HL-60 (cell line): ENCODE measurements at regions not wholly inside any gene's neighbourhood (a gene's known extent, or its start where the extent isn't known, plus 50 kb on each side); places are given as distances from the start of the nearest gene placed in this dataset.

ENCODE experiments used
- DNase-seq, 2 experiments: peaks; one replicate each; pipeline ENCODE4 v3.0.0-alpha.2; 2010 to 2020; ENCODE audit warnings: low read depth in 1 of 2, low spot score in 1 of 2
- H3K27ac ChIP-seq: fragments of 250-450 bp; sonication (Bioruptor Pico); replicated peaks from 2 replicates; pipeline ENCODE4 v1.5.1; 2020; ENCODE audit warnings: mild to moderate bottlenecking, moderate library complexity
- H3K27me3 ChIP-seq: fragments of 250-450 bp; sonication (Bioruptor Pico); 2 replicates; pipeline ENCODE4 v1.5.1; 2021; ENCODE audit warnings: mild to moderate bottlenecking, moderate library complexity; ENCODE audit not compliant: insufficient read depth, poor library complexity, severe bottlenecking
- H3K4me3 ChIP-seq: replicated peaks from 2 replicates; pipeline ENCODE4 v1.5.1; 2011; ENCODE audit warnings: mild to moderate bottlenecking, control low read depth, low read length; ENCODE audit not compliant: insufficient read depth
- GABPA ChIP-seq: IDR thresholded peaks from 2 replicates; pipeline ENCODE4 v1.6.1; 2012; ENCODE audit warnings: low read depth
- POLR2AphosphoS5 ChIP-seq: IDR thresholded peaks from 2 replicates; pipeline ENCODE4 v1.6.1; 2012; ENCODE audit warnings: low read depth
- SPI1 ChIP-seq: IDR thresholded peaks from 2 replicates; pipeline ENCODE4 v1.6.1; 2012; ENCODE audit warnings: low read depth, mild to moderate bottlenecking, borderline replicate concordance
- TF ChIP-seq, protein P1 (sequence below): IDR thresholded peaks from 2 replicates; pipeline ENCODE4 v1.6.1; 2012; ENCODE audit warnings: low read depth; ENCODE audit not compliant: insufficient replicate concordance
- TF ChIP-seq, protein P2 (sequence below): IDR thresholded peaks from one replicate; pipeline ENCODE4 v1.5.1; 2011; ENCODE audit warnings: low read length, control low read depth, inconsistent platforms; ENCODE audit not compliant: insufficient read depth

DNA sequence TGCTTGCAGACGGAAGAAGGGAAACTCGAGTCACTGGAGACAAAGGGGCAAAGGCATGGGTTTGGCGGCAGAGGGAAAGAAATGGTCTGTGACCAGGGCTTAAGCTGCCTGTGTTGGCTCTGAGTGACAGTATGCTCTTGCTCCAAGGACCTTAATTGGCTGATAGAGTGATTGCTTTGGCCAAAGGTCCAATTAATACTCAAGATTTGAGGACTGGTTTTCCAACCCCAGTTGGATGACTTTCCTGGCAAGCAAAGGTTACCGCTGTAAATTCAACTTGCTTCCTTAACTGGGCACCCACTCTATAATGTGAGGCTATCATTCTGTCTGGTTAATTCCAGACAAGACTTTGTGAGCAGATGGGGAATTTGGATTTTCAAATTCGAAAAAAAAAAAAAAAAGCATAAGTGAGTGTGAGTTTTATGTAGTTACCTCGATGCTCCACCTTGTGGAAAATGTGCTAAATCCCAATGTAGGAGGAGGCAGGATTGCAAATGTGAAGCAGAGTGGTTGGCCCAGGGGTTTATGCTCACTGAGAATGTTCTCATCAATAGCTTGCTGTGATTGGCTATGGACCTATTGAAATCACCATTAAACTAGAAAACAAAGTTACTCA is 150.7 kb upstream of the GMDS start:
- H3K27ac ChIP-seq: no peak overlapping the region
- no peak for DNase-seq
- TF ChIP-seq POLR2AphosphoS5 (no peak), GABPA (no peak), SPI1 (no peak)
- TF ChIP-seq, protein P1, sequence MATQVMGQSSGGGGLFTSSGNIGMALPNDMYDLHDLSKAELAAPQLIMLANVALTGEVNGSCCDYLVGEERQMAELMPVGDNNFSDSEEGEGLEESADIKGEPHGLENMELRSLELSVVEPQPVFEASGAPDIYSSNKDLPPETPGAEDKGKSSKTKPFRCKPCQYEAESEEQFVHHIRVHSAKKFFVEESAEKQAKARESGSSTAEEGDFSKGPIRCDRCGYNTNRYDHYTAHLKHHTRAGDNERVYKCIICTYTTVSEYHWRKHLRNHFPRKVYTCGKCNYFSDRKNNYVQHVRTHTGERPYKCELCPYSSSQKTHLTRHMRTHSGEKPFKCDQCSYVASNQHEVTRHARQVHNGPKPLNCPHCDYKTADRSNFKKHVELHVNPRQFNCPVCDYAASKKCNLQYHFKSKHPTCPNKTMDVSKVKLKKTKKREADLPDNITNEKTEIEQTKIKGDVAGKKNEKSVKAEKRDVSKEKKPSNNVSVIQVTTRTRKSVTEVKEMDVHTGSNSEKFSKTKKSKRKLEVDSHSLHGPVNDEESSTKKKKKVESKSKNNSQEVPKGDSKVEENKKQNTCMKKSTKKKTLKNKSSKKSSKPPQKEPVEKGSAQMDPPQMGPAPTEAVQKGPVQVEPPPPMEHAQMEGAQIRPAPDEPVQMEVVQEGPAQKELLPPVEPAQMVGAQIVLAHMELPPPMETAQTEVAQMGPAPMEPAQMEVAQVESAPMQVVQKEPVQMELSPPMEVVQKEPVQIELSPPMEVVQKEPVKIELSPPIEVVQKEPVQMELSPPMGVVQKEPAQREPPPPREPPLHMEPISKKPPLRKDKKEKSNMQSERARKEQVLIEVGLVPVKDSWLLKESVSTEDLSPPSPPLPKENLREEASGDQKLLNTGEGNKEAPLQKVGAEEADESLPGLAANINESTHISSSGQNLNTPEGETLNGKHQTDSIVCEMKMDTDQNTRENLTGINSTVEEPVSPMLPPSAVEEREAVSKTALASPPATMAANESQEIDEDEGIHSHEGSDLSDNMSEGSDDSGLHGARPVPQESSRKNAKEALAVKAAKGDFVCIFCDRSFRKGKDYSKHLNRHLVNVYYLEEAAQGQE: no peak
- TF ChIP-seq, protein P2, sequence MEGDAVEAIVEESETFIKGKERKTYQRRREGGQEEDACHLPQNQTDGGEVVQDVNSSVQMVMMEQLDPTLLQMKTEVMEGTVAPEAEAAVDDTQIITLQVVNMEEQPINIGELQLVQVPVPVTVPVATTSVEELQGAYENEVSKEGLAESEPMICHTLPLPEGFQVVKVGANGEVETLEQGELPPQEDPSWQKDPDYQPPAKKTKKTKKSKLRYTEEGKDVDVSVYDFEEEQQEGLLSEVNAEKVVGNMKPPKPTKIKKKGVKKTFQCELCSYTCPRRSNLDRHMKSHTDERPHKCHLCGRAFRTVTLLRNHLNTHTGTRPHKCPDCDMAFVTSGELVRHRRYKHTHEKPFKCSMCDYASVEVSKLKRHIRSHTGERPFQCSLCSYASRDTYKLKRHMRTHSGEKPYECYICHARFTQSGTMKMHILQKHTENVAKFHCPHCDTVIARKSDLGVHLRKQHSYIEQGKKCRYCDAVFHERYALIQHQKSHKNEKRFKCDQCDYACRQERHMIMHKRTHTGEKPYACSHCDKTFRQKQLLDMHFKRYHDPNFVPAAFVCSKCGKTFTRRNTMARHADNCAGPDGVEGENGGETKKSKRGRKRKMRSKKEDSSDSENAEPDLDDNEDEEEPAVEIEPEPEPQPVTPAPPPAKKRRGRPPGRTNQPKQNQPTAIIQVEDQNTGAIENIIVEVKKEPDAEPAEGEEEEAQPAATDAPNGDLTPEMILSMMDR: no peak
- H3K27me3 ChIP-seq: no peaks in the 10 kb centered on the region
- no peak overlapping the region for H3K4me3 ChIP-seq

DNA sequence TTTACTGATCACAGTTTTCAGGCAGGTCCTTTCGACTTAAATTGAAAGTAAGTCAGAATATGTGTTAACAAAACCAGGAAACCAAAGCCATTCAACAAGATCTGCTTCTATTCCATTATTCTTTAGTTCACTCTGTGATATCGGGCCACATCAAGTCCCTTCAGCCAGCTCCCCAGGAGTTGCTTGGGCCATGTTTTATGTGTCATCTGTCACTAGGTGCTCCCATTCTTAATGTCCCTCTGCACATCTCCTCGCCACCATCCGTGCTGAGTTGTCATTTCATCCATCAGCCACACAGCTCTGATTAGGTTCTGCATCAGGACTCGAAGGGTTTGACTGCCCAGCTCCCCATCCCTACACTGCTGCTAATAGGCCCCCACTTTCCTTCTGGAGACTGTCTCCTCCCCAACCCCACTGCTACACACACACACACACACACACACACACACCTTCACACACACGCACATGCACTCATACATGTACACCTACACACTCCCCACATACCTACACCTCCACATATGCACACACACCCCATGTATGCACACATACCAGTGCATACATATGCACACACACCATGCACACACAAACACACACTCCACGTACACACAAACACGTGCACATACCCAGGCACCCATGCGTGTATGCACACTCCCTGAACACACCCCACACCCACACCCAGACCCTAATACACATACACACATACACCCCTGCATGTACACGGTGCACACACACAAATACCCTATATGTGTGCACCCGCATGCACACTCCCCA is 143.3 kb upstream of the GMDS start:
- Histone ChIP-seq H3K27me3 (no peaks in the 10 kb centered on the region), H3K4me3 (no peak overlapping the region), H3K27ac (no peak overlapping the region)
- TF ChIP-seq POLR2AphosphoS5: no peak
- TF ChIP-seq SPI1: no peak
- TF ChIP-seq GABPA: no peak
- TF ChIP-seq, protein P2: no peak
- TF ChIP-seq, protein P1: no peak
- DNase-seq: no peak

DNA sequence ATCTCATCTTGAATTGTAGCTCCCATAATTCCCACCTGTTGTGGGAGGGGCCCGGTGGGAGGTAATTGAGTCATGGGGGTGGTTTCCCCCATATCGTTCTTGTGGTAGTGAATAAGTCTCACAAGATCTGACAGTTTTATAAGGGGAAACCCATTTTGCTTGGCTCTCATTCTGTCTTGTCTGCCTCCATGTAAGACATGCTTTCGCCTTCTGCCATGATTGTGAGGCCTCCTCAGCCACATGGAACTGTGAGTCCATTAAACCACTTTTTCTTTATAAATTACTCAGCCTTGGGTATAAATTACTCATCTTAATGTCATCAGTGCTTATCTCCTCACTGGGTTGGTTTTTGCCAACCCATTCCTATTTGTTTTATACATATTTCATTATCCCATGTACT is 142.0 kb upstream of the GMDS start:
- Histone ChIP-seq H3K4me3 (no peak overlapping the region), H3K27me3 (no peaks in the 10 kb centered on the region), H3K27ac (no peak overlapping the region)
- TF ChIP-seq POLR2AphosphoS5: no peak
- TF ChIP-seq, protein P2: no peak
- TF ChIP-seq GABPA: no peak
- no peak for TF ChIP-seq SPI1
- TF ChIP-seq, protein P1: no peak
- no peak for DNase-seq
